B cell (primary cell): ENCODE measurements at regions not wholly inside any gene's neighbourhood (a gene's known extent, or its start where the extent isn't known, plus 50 kb on each side); places are given as distances from the start of the nearest gene placed in this dataset.

Experiments
- ATAC-seq: fragments of 200-7000 bp; cut with Tn5 transposase; one replicate; pipeline ENCODE4 v1.10.0; 2021; ENCODE audit warnings: low read depth, mild to moderate bottlenecking, moderate number of reproducible peaks, moderate library complexity
- CTCF ChIA-PET: fragments of 350-600 bp; sonication (Branson Sonifier 250); formaldehyde crosslinking; loops from one replicate; lab custom pipeline; 2021; ENCODE audit warnings: antibody characterized with exemption, inconsistent platforms; lab: Charles Lee
- POLR2A ChIA-PET: fragments of 350-600 bp; sonication (Branson Sonifier 250); formaldehyde crosslinking; loops from one replicate; lab custom pipeline; 2021; ENCODE audit warnings: antibody characterized with exemption; lab: Charles Lee
- DNase-seq: peaks from one replicate; pipeline ENCODE4 v3.0.0; 2013
- H2AFZ ChIP-seq: 2 replicates; pipeline ENCODE4 v1.6.1; 2012; ENCODE audit warnings: mild to moderate bottlenecking, low read depth, low read length; ENCODE audit not compliant: insufficient read depth, poor library complexity, severe bottlenecking
- H3K27ac ChIP-seq, 2 donors: 1 replicate in 1 of 2; 2 replicates in 1 of 2; pipeline ENCODE4 v1.5.1; 2012 to 2013; ENCODE audit warnings: low read length in 2 of 2, mild to moderate bottlenecking in 2 of 2, moderate library complexity in 1 of 2
- H3K27me3 ChIP-seq, 4 experiments: fragments of 200-600 bp in 1 of 4; sonication (generic) in 1 of 4; replicated peaks in 1 of 4; 1 replicate in 2 of 4; 2 replicates in 2 of 4; pipeline versions ENCODE4 v1.6.1 to v1.7.0; 2013 to 2016; ENCODE audit warnings: low read length in 3 of 4, mild to moderate bottlenecking in 2 of 4, mixed read lengths in 1 of 4, moderate library complexity in 1 of 4; ENCODE audit not compliant: insufficient read depth in 4 of 4, control insufficient read depth in 3 of 4; ENCODE audit errors: control extremely low read depth in 1 of 4
- H3K36me3 ChIP-seq, 2 experiments: replicated peaks in 1 of 2; 1 replicate in 1 of 2; 2 replicates in 1 of 2; pipeline versions ENCODE4 v1.6.1 to v1.7.1; 2013; ENCODE audit warnings: low read length in 1 of 2; ENCODE audit not compliant: insufficient read depth in 2 of 2, control insufficient read depth in 1 of 2; ENCODE audit errors: control extremely low read depth in 1 of 2, extremely low read depth in 1 of 2
- H3K4me1 ChIP-seq, 2 donors: fragments of 200-600 bp in 1 of 2; sonication (generic) in 1 of 2; 1 replicate in 1 of 2; 2 replicates in 1 of 2; pipeline versions ENCODE4 v1.5.1 to v1.6.1; 2013 to 2017; ENCODE audit warnings: low read length in 2 of 2; ENCODE audit not compliant: control insufficient read depth in 2 of 2, insufficient read depth in 2 of 2
- H3K4me2 ChIP-seq: replicated peaks from 2 replicates; pipeline ENCODE3; 2012; ENCODE audit warnings: mild to moderate bottlenecking, low read depth, low read length; ENCODE audit not compliant: poor library complexity, severe bottlenecking
- H3K4me3 ChIP-seq, 5 experiments: fragments of 200-600 bp in 1 of 5; sonication (generic) in 1 of 5; 1 replicate in 3 of 5; 2 replicates in 2 of 5; pipeline versions ENCODE4 v1.5.1 to v1.7.0; 2011 to 2016; ENCODE audit warnings: low read length in 4 of 5, mild to moderate bottlenecking in 4 of 5, low read depth in 2 of 5, control low read depth in 1 of 5, moderate library complexity in 1 of 5; ENCODE audit not compliant: insufficient read depth in 1 of 5; ENCODE audit errors: control extremely low read depth in 1 of 5, extremely low read depth in 1 of 5
- H3K79me2 ChIP-seq: fragments of 200-600 bp; sonication (generic); one replicate; pipeline ENCODE4 v1.6.0; 2016; ENCODE audit warnings: low read length; ENCODE audit not compliant: control insufficient read depth, insufficient read depth
- H3K9ac ChIP-seq: fragments of 200-600 bp; sonication (generic); 2 replicates; pipeline ENCODE4 v1.6.1; 2017; ENCODE audit warnings: mild to moderate bottlenecking, low read length, moderate library complexity
- H3K9me3 ChIP-seq, 3 donors: one replicate each; pipeline versions ENCODE4 v1.6.1 to v1.7.1; 2013; ENCODE audit warnings: low read length in 2 of 3; ENCODE audit not compliant: control insufficient read depth in 2 of 3, insufficient read depth in 1 of 3; ENCODE audit errors: control extremely low read depth in 1 of 3
- H4K20me1 ChIP-seq: 2 replicates; pipeline ENCODE4 v1.6.0; 2012; ENCODE audit warnings: mild to moderate bottlenecking, low read length; ENCODE audit not compliant: insufficient read depth, control insufficient read depth, poor library complexity, severe bottlenecking
- H3K27ac Mint-ChIP-seq: one replicate; pipeline ENCODE4 v1.8.0; 2021; ENCODE audit warnings: mixed read lengths
- H3K27me3 Mint-ChIP-seq: one replicate; pipeline ENCODE4 v1.8.0; 2021; ENCODE audit warnings: mixed read lengths
- H3K4me1 Mint-ChIP-seq: one replicate; pipeline ENCODE4 v1.8.0; 2021; ENCODE audit warnings: mixed read lengths
- H3K4me3 Mint-ChIP-seq: one replicate; pipeline ENCODE4 v1.8.0; 2021; ENCODE audit warnings: mixed read lengths
- H3K9me3 Mint-ChIP-seq: one replicate; pipeline ENCODE4 v1.8.0; 2022; ENCODE audit warnings: mixed read lengths; ENCODE audit not compliant: insufficient read depth
- CTCF ChIP-seq: fragments of 200-600 bp; IDR thresholded peaks from one replicate; pipeline ENCODE4 v1.8.0; 2022; ENCODE audit warnings: antibody characterized with exemption, mild to moderate bottlenecking
- EZH2 ChIP-seq: IDR thresholded peaks from 2 replicates; pipeline ENCODE4 v1.6.1; 2012; ENCODE audit warnings: borderline replicate concordance, low read depth, mild to moderate bottlenecking, moderate library complexity, low read length; ENCODE audit not compliant: insufficient read depth, poor library complexity, severe bottlenecking
- WGBS: methylation state at CpG from one replicate; pipeline ENCODE4 v1.1.5; 2013; ENCODE audit warnings: missing lambda C conversion rate; ENCODE audit not compliant: insufficient coverage; 5-methylcytosine and 5-hydroxymethylcytosine counted together
- intact Hi-C: fragments of 100-400 bp; cut with micrococcal nuclease; formaldehyde crosslinking; loops from one replicate; pipeline ENCODE4 v1.10.0; 2022

- Histone ChIP-seq H2AFZ (no peak overlapping the region), H3K36me3 (no peaks in the 10 kb centered on the region), H3K27me3 (no peaks in the 10 kb centered on the region), H3K4me2 (no peak overlapping the region), H3K9me3 (peaks cover 0 to 7% (median 7%) of the 10 kb centered on the region in 3 donors), H3K4me3 (no peak overlapping the region), H3K9ac (no peak overlapping the region), H4K20me1 (no peaks in the 10 kb centered on the region), H3K79me2 (no peaks in the 10 kb centered on the region), H3K27ac (no peak overlapping the region), H3K4me1 (no peaks in the 10 kb centered on the region)
- no CpG with 5 or more reads among the region's 2 CpGs for WGBS
- ATAC-seq (no peak), DNase-seq (no peak)
- no peak for TF ChIP-seq CTCF
- no peak for TF ChIP-seq EZH2
- H3K27ac Mint-ChIP-seq: no peak overlapping the region
- intact Hi-C loops: no loop called here
- no peaks in the 10 kb centered on the region for H3K4me1 Mint-ChIP-seq
- no peak overlapping the region for H3K4me3 Mint-ChIP-seq
- H3K27me3 Mint-ChIP-seq: no peaks in the 10 kb centered on the region
- POLR2A ChIA-PET: no interaction called here
- CTCF ChIA-PET: no interaction called here
- H3K9me3 Mint-ChIP-seq: peaks cover 10% of the 10 kb centered on the region
These were observed 1396.3 kb downstream of the GATA3 start for GRCh38 chr10:9450801-9451200.

GRCh38 chr10:9451211-9451773 is 1396.8 kb downstream of the GATA3 start:
- Histone ChIP-seq H3K9ac (no peak overlapping the region), H3K79me2 (no peaks in the 10 kb centered on the region), H3K4me2 (no peak overlapping the region), H3K4me1 (no peaks in the 10 kb centered on the region), H3K27me3 (no peaks in the 10 kb centered on the region), H4K20me1 (no peaks in the 10 kb centered on the region), H3K9me3 (peaks cover 1 to 7% (median 7%) of the 10 kb centered on the region in 3 donors), H3K36me3 (no peaks in the 10 kb centered on the region), H3K4me3 (no peak overlapping the region), H3K27ac (no peak overlapping the region), H2AFZ (no peak overlapping the region)
- POLR2A ChIA-PET: no interaction called here
- Mint-ChIP-seq H3K4me1 (no peaks in the 10 kb centered on the region), H3K4me3 (no peak overlapping the region), H3K27ac (no peak overlapping the region), H3K9me3 (peaks cover 10% of the 10 kb centered on the region), H3K27me3 (no peaks in the 10 kb centered on the region)
- DNase-seq (no peak), ATAC-seq (no peak)
- intact Hi-C loops: no loop called here
- WGBS: 100% methylated on average over 2 of the region's 2 CpGs
- no peak for TF ChIP-seq CTCF
- no peak for TF ChIP-seq EZH2
- CTCF ChIA-PET: no interaction called here
